Midbrain (tissue), 1 donor: ENCODE measurements at regions not wholly inside any gene's neighbourhood (a gene's known extent, or its start where the extent isn't known, plus 50 kb on each side); places are given as distances from the start of the nearest gene placed in this dataset.
"Not testable (repeated sequence)": the region's sequence is repeated elsewhere in the genome, so short reads cannot be mapped to it uniquely, and the experiment has no call there.

Experiments used
- DNase-seq: peaks from one replicate; lab custom pipeline; 2025; lab: John Stamatoyannopoulos, UW

- DNase-seq: no peak
Measured at GRCh38 chr1:91605566-91605965, 104.9 kb downstream of the CDC7 start.

- DNase-seq: no peak
Measured at GRCh38 chr1:91606546-91607078, 106.0 kb downstream of the CDC7 start.

- DNase-seq: not testable (repeated sequence)
Measured at GRCh38 chr1:91607686-91608085, 107.0 kb downstream of the CDC7 start.

DNA sequence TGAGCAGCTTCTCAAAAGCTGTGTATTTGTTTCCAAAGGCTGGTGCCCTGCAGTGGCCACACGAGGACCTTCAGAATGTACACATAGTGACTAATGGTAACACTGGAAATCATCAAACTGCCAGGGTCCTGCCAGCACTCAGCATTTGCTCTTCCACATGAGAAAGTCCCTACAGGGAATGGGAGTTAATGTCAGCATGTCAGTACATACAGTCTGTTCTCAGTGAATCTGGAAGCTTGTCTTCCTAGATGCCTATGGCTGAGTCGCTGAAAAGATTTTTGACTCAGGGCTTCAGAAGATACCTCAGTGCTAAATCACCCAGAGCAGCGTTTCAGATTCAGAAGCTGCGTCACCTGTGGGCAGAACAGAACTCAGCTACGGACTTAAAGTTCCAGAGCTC lies 108.2 kb downstream of the CDC7 start:
- no peak for DNase-seq

DNA sequence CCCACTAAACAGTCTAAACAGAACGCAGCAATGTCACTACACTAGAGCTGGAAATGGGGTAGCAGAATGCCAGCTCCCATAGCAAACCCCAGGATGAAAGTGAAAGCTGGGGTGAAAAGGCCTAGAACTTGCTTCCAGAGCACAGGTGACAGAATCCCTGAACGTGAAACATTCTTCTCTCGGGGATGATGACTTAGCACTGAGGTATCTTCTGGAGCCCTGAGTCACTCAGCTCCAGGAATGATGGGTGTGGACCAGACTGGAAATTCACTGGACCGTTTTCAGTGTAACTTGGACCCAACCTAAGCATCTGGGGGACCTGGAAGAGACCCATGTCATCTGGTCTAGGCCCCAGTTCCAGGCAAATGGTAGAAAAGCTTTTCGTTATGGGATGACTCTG lies 108.9 kb downstream of the CDC7 start:
- no peak for DNase-seq

- no peak for DNase-seq
Measured at GRCh38 chr1:91610102-91610501, 109.5 kb downstream of the CDC7 start.

- DNase-seq: no peak
Measured at GRCh38 chr1:91610789-91611188, 110.1 kb downstream of the CDC7 start.

- DNase-seq: no peak
Measured at GRCh38 chr1:91611483-91611917, 110.8 kb downstream of the CDC7 start.

DNA sequence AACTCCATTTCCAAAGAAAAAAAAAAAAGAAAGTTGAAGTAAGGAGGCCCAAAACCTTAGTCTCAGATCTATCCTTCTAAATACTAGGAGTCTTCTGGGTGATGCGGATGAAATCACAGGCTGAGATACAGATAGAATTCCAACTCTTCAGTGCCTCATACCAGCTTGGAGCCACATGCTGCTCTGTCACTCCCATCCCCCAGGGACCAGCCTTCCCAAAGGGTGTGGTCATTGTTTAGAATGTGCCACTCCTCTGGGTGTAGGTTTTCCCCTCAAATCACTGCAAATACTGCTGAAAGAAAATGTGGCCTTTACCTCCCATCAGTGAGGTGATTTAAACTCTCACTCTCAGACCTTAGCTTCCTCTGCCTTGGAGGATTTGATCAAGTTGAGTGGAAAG lies 112.9 kb downstream of the CDC7 start:
- DNase-seq: no peak

- no peak for DNase-seq
Measured at GRCh38 chr1:91616712-91617111, 116.1 kb downstream of the CDC7 start.

DNA sequence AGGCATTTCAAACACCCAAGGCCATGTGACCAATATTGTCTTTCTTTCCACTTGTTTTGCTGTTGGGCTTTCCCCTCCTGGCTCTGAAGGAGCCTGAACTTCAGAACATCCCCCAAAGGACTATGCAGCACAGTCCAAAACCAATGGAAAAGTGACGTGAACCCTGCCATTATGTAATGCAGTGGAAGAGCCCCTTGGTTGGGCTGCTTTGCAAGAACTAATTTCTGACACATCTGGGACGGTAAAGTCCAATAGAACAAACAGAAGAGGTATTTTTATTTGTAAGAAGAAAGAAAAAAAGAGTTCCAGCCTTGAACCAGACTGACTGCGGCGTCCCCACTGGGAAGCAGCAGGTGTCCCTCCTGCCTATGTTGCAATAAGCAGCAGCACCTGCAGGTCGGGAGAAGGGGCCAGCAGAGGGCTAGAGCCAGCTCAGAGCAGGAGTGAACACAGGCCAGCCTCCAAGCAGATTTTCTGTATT lies 116.7 kb downstream of the CDC7 start:
- DNase-seq: no peak

- no peak for DNase-seq
Measured at GRCh38 chr1:91619881-91620280, 119.2 kb downstream of the CDC7 start.

- DNase-seq: no peak
Measured at GRCh38 chr1:91621360-91621759, 120.7 kb downstream of the CDC7 start.

- DNase-seq: peak; percentile 4
Measured at GRCh38 chr1:91621907-91622306, 121.3 kb downstream of the CDC7 start.

DNA sequence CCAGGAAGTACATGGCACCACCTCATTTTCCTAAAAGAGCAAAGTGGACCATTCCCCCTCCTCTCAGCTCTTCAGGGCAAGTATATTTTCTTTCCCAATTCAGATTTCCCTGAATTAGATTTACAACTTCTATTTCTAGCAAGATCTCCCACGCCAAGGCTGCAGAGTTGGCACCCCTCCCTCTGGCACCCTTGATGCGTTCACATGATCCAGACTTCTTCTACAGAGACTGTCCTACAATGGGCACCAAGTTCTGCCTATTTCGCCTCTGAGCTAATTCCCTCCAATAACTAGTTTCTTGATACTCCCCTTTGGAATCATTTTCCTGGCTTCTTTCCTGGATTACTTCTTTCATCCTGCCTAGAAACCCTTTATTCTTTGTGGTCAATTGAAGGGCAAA lies 122.0 kb downstream of the CDC7 start:
- DNase-seq: peak; percentile 55

- DNase-seq: no peak
Measured at GRCh38 chr1:91623020-91623419, 122.4 kb downstream of the CDC7 start.

- no peak for DNase-seq
Measured at GRCh38 chr1:91624331-91624730, 123.7 kb downstream of the CDC7 start.
